IMR-90 (cell line): ENCODE measurements at regions not wholly inside any gene's neighbourhood (a gene's known extent, or its start where the extent isn't known, plus 50 kb on each side); places are given as distances from the start of the nearest gene placed in this dataset.

ENCODE experiments used
- ATAC-seq: fragments of 200-7000 bp; cut with Tn5 transposase; 2 replicates; pipeline ENCODE4 v1.9.1; 2020; ENCODE audit warnings: low read depth, mild to moderate bottlenecking, moderate library complexity
- BruUV-seq: library from RNA; stranded (reverse); fragments of 400-500 nt; replicated peaks from 2 replicates; lab custom pipeline; 2021; lab: Mats Ljungman, UMichigan
- CTCF ChIA-PET: fragments of 300-600 bp; formaldehyde crosslinking; extraction: SDS; loops from one replicate; lab custom pipeline; 2021; ENCODE audit warnings: antibody characterized with exemption; lab: Yijun Ruan, JAX
- POLR2A ChIA-PET: fragments of 300-600 bp; sonication (Branson Sonifier 250); formaldehyde crosslinking; loops from one replicate; lab custom pipeline; 2022; ENCODE audit warnings: antibody characterized with exemption; ENCODE audit not compliant: unreplicated experiment; lab: Charles Lee
- DNase-seq: peaks from one replicate; pipeline ENCODE4 v3.0.0; 2013
- H2AFZ ChIP-seq: replicated peaks from 2 replicates; pipeline ENCODE3; 2013; ENCODE audit warnings: low read length, mild to moderate bottlenecking; ENCODE audit not compliant: poor library complexity
- H2AK5ac ChIP-seq: 2 replicates; pipeline ENCODE4 v1.6.1; 2013; ENCODE audit warnings: low read depth, low read length, inconsistent platforms
- H2AK9ac ChIP-seq: replicated peaks from 2 replicates; pipeline ENCODE3; 2013; ENCODE audit warnings: mild to moderate bottlenecking, low read depth, low read length, moderate library complexity; ENCODE audit not compliant: poor library complexity
- H2BK120ac ChIP-seq: 2 replicates; pipeline ENCODE4 v1.6.1; 2013; ENCODE audit warnings: low read depth, low read length, inconsistent platforms
- H2BK15ac ChIP-seq: 3 replicates; pipeline ENCODE4 v1.6.1; 2013; ENCODE audit warnings: low read depth, low read length, inconsistent platforms
- H2BK20ac ChIP-seq: 2 replicates; pipeline ENCODE4 v1.6.1; 2013; ENCODE audit warnings: low read depth, mild to moderate bottlenecking, inconsistent platforms, low read length, moderate library complexity
- H2BK5ac ChIP-seq: 2 replicates; pipeline ENCODE4 v1.6.1; 2013; ENCODE audit warnings: mild to moderate bottlenecking, low read depth, low read length, inconsistent platforms; ENCODE audit not compliant: poor library complexity, severe bottlenecking
- H3K14ac ChIP-seq: replicated peaks from 2 replicates; pipeline ENCODE4 v1.6.1; 2013; ENCODE audit warnings: low read depth, low read length, inconsistent platforms
- H3K18ac ChIP-seq: 2 replicates; pipeline ENCODE4 v1.6.1; 2013; ENCODE audit warnings: low read depth, low read length, control low read depth
- H3K23ac ChIP-seq: 2 replicates; pipeline ENCODE4 v1.6.1; 2013; ENCODE audit warnings: low read depth, low read length, inconsistent platforms
- H3K27ac ChIP-seq: 2 replicates; pipeline ENCODE4 v1.5.1; 2013; ENCODE audit warnings: mild to moderate bottlenecking, control low read depth, low read length; ENCODE audit not compliant: insufficient read depth
- H3K27me3 ChIP-seq: 2 replicates; pipeline ENCODE4 v1.6.1; 2013; ENCODE audit warnings: low read length; ENCODE audit not compliant: control insufficient read depth, insufficient read depth
- H3K36me3 ChIP-seq: 2 replicates; pipeline ENCODE4 v1.6.1; 2013; ENCODE audit warnings: low read length, mixed read lengths; ENCODE audit not compliant: control insufficient read depth, insufficient read depth
- H3K4ac ChIP-seq: 2 replicates; pipeline ENCODE4 v1.6.1; 2013; ENCODE audit warnings: low read depth, low read length, inconsistent platforms
- H3K4me1 ChIP-seq: 2 replicates; pipeline ENCODE4 v1.6.1; 2013; ENCODE audit warnings: low read length, mixed read lengths; ENCODE audit not compliant: control insufficient read depth, insufficient read depth
- H3K4me2 ChIP-seq: 2 replicates; pipeline ENCODE4 v1.6.1; 2013; ENCODE audit warnings: low read depth, mild to moderate bottlenecking, control low read depth, low read length, moderate library complexity
- H3K4me3 ChIP-seq: 2 replicates; pipeline ENCODE4 v1.5.1; 2013; ENCODE audit warnings: low read depth, mild to moderate bottlenecking, control low read depth, low read length, moderate library complexity; ENCODE audit not compliant: insufficient read depth
- H3K56ac ChIP-seq: 2 replicates; pipeline ENCODE4 v1.6.1; 2013; ENCODE audit warnings: low read length, inconsistent platforms; ENCODE audit not compliant: insufficient read depth; ENCODE audit errors: extremely low read depth
- H3K79me1 ChIP-seq, 2 experiments: 2 replicates each; pipeline ENCODE4 v1.6.1; 2013; ENCODE audit warnings: low read length in 2 of 2, inconsistent platforms in 1 of 2, low read depth in 1 of 2
- H3K9ac ChIP-seq: 2 replicates; pipeline ENCODE4 v1.6.1; 2013; ENCODE audit warnings: low read depth, low read length, control low read depth
- H3K9me1 ChIP-seq: 2 replicates; pipeline ENCODE4 v1.6.1; 2013; ENCODE audit warnings: low read length, inconsistent platforms; ENCODE audit not compliant: insufficient read depth
- H3K9me3 ChIP-seq: 2 replicates; pipeline ENCODE4 v1.6.1; 2013; ENCODE audit warnings: low read length; ENCODE audit not compliant: control insufficient read depth, insufficient read depth
- H4K20me1 ChIP-seq: 2 replicates; pipeline ENCODE4 v1.6.1; 2013; ENCODE audit warnings: low read length, inconsistent platforms; ENCODE audit not compliant: insufficient read depth
- H4K5ac ChIP-seq: 2 replicates; pipeline ENCODE4 v1.6.1; 2013; ENCODE audit warnings: mild to moderate bottlenecking, low read depth, low read length, control low read depth
- H4K8ac ChIP-seq, 2 experiments: 2 replicates each; pipeline ENCODE4 v1.6.1; 2013; ENCODE audit warnings: low read depth in 2 of 2, low read length in 2 of 2, control low read depth in 1 of 2, inconsistent platforms in 1 of 2
- H4K91ac ChIP-seq: 2 replicates; pipeline ENCODE4 v1.6.1; 2013; ENCODE audit warnings: low read depth, low read length, inconsistent platforms; ENCODE audit not compliant: insufficient read depth
- CTCF ChIP-seq: conservative IDR thresholded peaks from 2 replicates; pipeline ENCODE4 v1.5.1; 2012; ENCODE audit warnings: mild to moderate bottlenecking, low read depth, low read length, improper control_type of control experiment
- FOS ChIP-seq: fragments of 150-350 bp; IDR thresholded peaks from 2 replicates; pipeline ENCODE4 v1.6.1; 2016; ENCODE audit warnings: low read depth, low read length
- MAFK ChIP-seq: IDR thresholded peaks from 2 replicates; pipeline ENCODE4 v1.6.1; 2012; ENCODE audit warnings: low read depth, low read length, improper control_type of control experiment
- RAD21 ChIP-seq: IDR thresholded peaks from 2 replicates; pipeline ENCODE4 v1.6.1; 2012; ENCODE audit warnings: low read length, improper control_type of control experiment
- RCOR1 ChIP-seq: IDR thresholded peaks from 2 replicates; pipeline ENCODE4 v1.6.1; 2012; ENCODE audit warnings: mild to moderate bottlenecking, low read length, improper control_type of control experiment; ENCODE audit not compliant: insufficient replicate concordance
- WGBS, 2 experiments: methylation state at CpG; one replicate each; pipeline versions ENCODE4 v1.1.5 to v1.1.7; 2013; ENCODE audit warnings: missing lambda C conversion rate in 2 of 2; ENCODE audit not compliant: insufficient read length in 1 of 2; ENCODE audit errors: extremely low coverage in 2 of 2; 5-methylcytosine and 5-hydroxymethylcytosine counted together
- dilution Hi-C: fragments of 300-500 bp; cut with HindIII; formaldehyde crosslinking; loops from one replicate; pipeline ENCODE4 v1.14.3; 2018; ENCODE audit warnings: low sequenced_read_pairs; ENCODE audit not compliant: unreplicated experiment
- in situ Hi-C: fragments of 300-500 bp; cut with MboI; formaldehyde crosslinking; loops from 3 replicates; pipeline ENCODE4 v1.14.3; 2019; ENCODE audit warnings: low sequenced_read_pairs, inconsistent platforms, mixed read lengths
- intact Hi-C: fragments of 100-400 bp; cut with micrococcal nuclease; formaldehyde crosslinking; loops from 2 replicates; pipeline ENCODE4 v1.10.0; 2022
- TF ChIP-seq, protein P1 (sequence below): fragments of 150-350 bp; IDR thresholded peaks from 2 replicates; pipeline ENCODE4 v1.6.1; 2017; ENCODE audit warnings: mild to moderate bottlenecking, antibody characterized with exemption, low read length, low read depth

DNA sequence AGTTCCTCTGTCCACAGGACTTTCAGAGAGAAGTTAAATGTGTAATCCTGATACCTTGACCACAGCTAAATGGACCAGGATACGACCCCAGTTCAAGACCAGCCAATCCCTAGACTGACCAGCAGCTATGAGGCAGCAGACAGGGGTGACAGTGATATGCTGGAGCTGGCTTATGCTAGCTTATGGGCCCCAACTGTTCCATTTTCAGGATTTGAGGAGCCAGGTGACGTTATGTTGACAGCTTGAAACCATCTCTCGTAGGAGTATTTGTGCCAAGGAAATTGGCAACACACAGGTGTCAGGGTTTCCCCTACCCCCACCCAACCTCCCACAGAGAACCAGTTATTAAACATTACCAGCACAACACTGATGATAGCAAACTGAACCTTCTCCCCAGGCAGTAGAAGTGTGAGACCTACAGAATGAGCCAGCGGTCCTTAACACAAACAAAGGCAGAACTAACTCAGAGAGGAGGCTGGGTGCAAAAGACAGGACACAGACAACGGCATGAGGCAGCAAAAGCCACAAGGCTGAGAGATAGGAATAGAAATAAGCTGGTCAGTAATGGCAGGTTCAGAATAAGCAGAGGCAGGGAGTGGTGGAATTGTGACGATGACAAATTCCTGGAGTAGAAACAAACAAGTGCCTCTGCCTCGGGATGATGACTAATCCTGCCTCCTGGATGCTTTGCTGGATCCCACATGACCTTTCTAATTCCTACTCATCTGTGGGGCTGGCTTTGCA lies 85.6 kb upstream of the CPEB2 start:
- Histone ChIP-seq H3K9me1 (peaks cover 8% of the 10 kb centered on the region; the same call in 1 of the 2 replicates), H4K8ac (no peak overlapping the region), H2AFZ (peak overlapping the region; percentile 27), H3K23ac (no peak overlapping the region), H3K79me1 (no peaks in the 10 kb centered on the region), H3K4me1 (peaks cover 5% of the 10 kb centered on the region), H3K4ac (peak overlapping the region; percentile 77), H3K4me2 (peak overlapping the region; percentile 2), H2AK9ac (no peak overlapping the region), H3K4me3 (no peak overlapping the region), H4K5ac (no peak overlapping the region), H2BK15ac (no peak overlapping the region), H3K9ac (no peak overlapping the region), H3K27me3 (no peaks in the 10 kb centered on the region; the same call in 1 of the 2 replicates), H2BK20ac (peak overlapping the region; percentile 36), H3K56ac (no peak overlapping the region), H4K91ac (peak overlapping the region; percentile 43; the same call in 1 of the 2 replicates), H2BK120ac (peak overlapping the region; percentile 38), H3K27ac (no peak overlapping the region), H3K18ac (peak overlapping the region; percentile 17; the same call in 1 of the 2 replicates), H3K14ac (no peak overlapping the region), H3K36me3 (no peaks in the 10 kb centered on the region), H2BK5ac (peak overlapping the region; percentile 31), H2AK5ac (no peak overlapping the region; the same call in 1 of the 2 replicates), H3K9me3 (no peaks in the 10 kb centered on the region), H4K20me1 (no peaks in the 10 kb centered on the region)
- peak; percentile 31; the same call in 1 of the 2 replicates for TF ChIP-seq FOS
- TF ChIP-seq RAD21 = no peak
- TF ChIP-seq CTCF = no peak
- no peak for TF ChIP-seq MAFK
- TF ChIP-seq RCOR1 = peak; percentile 51
- TF ChIP-seq, protein P1, sequence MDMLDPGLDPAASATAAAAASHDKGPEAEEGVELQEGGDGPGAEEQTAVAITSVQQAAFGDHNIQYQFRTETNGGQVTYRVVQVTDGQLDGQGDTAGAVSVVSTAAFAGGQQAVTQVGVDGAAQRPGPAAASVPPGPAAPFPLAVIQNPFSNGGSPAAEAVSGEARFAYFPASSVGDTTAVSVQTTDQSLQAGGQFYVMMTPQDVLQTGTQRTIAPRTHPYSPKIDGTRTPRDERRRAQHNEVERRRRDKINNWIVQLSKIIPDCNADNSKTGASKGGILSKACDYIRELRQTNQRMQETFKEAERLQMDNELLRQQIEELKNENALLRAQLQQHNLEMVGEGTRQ = peak; percentile 16; the same call in 1 of the 2 replicates
- peak; percentile 84 for DNase-seq
- no TSS peak for BruUV-seq
- in situ Hi-C loops (no loop called here), dilution Hi-C loops (no loop called here), intact Hi-C loops (loop anchor here (5.0 kb wide), 1 partner anchor 86 kb away; the partner anchor contains the start of gene CPEB2)
- 0% methylated on average over 3 of the region's 7 CpGs; no CpG with 5 or more reads in 1 of the 2 experiments for WGBS, 2 experiments
- ChIA-PET CTCF (no interaction called here), POLR2A (no interaction called here)
- peak; percentile 88 for ATAC-seq
